HEK293 (cell line): ENCODE measurements at regions not wholly inside any gene's neighbourhood (a gene's known extent, or its start where the extent isn't known, plus 50 kb on each side); places are given as distances from the start of the nearest gene placed in this dataset.

Experiments used
- YY1 ChIP-seq: fragments of 450-650 bp; formaldehyde crosslinking; IDR thresholded peaks from 2 replicates; pipeline ENCODE4 v1.5.1; 2018; ENCODE audit warnings: missing biosample characterization, missing genetic modification characterization
- ZNF175 ChIP-seq: fragments of 450-650 bp; formaldehyde crosslinking; IDR thresholded peaks from 2 replicates; pipeline ENCODE4 v1.5.1; 2016; ENCODE audit warnings: missing biosample characterization, missing genetic modification characterization
- ZNF530 ChIP-seq: fragments of 450-650 bp; formaldehyde crosslinking; IDR thresholded peaks from 2 replicates; pipeline ENCODE4 v1.5.1; 2016; ENCODE audit warnings: low read depth, missing biosample characterization, missing genetic modification characterization
- TF ChIP-seq, protein P1 (sequence below): fragments of 450-650 bp; formaldehyde crosslinking; IDR thresholded peaks from 2 replicates; pipeline ENCODE4 v1.5.1; 2016; ENCODE audit warnings: missing biosample characterization, missing genetic modification characterization, borderline replicate concordance

DNA sequence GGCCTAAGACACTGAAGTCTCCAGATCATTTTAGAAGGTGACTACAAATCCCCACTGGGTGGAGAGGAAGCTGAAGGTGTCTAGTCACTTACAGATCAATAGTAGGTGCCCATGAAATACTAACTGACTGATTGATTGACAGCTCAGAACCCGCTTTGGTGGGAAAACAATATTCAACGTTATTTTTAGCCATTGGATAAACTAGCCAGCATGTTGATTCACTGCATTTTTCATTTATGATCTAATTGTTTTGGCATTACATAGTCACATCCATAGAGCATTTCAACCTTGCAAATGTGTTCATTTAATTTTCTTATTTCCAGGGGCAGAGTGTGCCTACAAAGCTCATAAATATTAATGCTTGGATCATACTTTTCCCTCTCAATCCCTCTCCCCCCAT is 162.3 kb downstream of the MREG start:
- TF ChIP-seq YY1 (tag by site-specific recombination) (no peak), ZNF175 (no peak), ZNF530 (tag by site-specific recombination) (no peak)
- TF ChIP-seq, protein P1, sequence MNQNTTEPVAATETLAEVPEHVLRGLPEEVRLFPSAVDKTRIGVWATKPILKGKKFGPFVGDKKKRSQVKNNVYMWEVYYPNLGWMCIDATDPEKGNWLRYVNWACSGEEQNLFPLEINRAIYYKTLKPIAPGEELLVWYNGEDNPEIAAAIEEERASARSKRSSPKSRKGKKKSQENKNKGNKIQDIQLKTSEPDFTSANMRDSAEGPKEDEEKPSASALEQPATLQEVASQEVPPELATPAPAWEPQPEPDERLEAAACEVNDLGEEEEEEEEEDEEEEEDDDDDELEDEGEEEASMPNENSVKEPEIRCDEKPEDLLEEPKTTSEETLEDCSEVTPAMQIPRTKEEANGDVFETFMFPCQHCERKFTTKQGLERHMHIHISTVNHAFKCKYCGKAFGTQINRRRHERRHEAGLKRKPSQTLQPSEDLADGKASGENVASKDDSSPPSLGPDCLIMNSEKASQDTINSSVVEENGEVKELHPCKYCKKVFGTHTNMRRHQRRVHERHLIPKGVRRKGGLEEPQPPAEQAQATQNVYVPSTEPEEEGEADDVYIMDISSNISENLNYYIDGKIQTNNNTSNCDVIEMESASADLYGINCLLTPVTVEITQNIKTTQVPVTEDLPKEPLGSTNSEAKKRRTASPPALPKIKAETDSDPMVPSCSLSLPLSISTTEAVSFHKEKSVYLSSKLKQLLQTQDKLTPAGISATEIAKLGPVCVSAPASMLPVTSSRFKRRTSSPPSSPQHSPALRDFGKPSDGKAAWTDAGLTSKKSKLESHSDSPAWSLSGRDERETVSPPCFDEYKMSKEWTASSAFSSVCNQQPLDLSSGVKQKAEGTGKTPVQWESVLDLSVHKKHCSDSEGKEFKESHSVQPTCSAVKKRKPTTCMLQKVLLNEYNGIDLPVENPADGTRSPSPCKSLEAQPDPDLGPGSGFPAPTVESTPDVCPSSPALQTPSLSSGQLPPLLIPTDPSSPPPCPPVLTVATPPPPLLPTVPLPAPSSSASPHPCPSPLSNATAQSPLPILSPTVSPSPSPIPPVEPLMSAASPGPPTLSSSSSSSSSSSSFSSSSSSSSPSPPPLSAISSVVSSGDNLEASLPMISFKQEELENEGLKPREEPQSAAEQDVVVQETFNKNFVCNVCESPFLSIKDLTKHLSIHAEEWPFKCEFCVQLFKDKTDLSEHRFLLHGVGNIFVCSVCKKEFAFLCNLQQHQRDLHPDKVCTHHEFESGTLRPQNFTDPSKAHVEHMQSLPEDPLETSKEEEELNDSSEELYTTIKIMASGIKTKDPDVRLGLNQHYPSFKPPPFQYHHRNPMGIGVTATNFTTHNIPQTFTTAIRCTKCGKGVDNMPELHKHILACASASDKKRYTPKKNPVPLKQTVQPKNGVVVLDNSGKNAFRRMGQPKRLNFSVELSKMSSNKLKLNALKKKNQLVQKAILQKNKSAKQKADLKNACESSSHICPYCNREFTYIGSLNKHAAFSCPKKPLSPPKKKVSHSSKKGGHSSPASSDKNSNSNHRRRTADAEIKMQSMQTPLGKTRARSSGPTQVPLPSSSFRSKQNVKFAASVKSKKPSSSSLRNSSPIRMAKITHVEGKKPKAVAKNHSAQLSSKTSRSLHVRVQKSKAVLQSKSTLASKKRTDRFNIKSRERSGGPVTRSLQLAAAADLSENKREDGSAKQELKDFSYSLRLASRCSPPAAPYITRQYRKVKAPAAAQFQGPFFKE (tag by site-specific recombination): no peak
